Fibroblast of peridontal ligament (primary cell): ENCODE measurements at regions not wholly inside any gene's neighbourhood (a gene's known extent, or its start where the extent isn't known, plus 50 kb on each side); places are given as distances from the start of the nearest gene placed in this dataset.

Experiments used
- DNase-seq: peaks from one replicate; pipeline ENCODE4 v3.0.0-alpha.2; 2010; ENCODE audit errors: extremely low read depth

DNA sequence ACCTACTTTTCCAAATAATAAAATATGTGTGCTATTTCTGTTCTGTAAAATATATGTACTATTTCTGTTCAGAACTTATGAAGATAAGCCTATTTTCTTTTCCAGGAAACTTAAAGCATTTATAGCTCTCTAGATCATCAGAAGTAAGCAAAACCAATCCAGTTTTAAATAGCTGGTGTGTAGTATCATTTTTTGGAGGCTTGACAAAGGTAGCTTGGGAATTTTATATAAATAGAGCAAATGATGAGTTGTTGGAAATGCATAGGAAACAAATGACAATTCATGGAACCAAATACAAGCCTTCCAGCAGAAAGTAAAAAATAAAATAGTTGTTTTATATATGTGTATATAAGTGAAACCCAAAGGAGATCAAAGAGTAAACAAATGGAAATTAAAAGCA is 1038.1 kb upstream of the ARRDC3 start:
- no peak for DNase-seq

DNA sequence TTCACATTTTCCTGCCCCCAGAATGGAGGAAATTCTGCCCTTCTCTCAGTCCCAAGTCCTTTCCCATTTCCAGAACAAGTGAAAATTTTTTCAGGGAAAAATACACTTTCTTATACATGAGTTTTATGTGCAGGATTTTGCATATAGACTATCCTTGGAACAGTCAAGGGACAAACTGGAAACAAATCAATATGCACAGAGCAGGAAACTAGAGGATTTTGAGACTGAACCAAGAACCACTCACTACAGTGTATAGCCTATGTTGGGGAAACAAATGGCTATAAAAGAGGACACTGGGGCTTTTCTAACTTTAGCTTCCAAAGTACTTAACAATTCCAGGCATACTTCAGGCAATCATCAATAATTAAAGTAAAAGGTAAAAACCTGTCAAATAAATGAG is 1036.1 kb upstream of the ARRDC3 start:
- no peak for DNase-seq

DNA sequence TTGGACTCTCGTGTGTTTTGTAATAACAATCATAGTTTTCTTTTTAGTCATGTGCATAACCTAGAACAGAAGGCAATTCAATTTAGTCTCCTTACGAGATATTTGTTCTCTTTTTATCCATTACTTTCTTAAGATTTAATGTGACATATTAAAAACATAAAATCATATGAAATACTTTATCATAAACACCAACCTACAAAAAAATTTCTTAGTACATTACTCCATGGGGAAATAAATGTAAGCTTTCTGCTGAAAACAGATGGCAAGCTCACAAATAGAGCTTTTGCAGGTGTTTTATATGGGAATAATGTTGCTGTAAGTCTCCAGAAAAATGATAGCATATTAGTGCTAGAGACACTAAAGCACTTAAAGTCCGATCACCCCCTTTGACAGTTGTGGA is 1035.2 kb upstream of the ARRDC3 start:
- DNase-seq: peak; percentile 11

DNA sequence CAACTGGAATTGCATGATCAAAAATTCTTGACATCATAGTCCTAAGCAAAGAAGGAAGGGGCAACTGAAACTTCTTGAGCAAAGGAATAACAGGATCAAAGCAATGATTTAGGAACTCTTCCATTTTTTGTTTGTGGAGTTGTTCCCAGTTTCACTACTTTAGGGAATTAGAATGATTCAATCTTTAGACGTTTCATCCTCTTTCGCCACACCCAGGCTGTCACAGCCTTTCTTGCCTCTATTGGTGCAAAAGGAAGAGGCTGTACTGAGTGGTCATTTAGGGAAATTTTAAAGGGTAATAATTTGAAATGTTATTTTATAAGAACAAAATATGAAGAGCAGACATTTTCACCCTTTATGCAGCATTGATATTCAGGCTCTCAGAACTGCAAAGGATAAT is 1026.0 kb upstream of the ARRDC3 start:
- peak; percentile 19 for DNase-seq

DNA sequence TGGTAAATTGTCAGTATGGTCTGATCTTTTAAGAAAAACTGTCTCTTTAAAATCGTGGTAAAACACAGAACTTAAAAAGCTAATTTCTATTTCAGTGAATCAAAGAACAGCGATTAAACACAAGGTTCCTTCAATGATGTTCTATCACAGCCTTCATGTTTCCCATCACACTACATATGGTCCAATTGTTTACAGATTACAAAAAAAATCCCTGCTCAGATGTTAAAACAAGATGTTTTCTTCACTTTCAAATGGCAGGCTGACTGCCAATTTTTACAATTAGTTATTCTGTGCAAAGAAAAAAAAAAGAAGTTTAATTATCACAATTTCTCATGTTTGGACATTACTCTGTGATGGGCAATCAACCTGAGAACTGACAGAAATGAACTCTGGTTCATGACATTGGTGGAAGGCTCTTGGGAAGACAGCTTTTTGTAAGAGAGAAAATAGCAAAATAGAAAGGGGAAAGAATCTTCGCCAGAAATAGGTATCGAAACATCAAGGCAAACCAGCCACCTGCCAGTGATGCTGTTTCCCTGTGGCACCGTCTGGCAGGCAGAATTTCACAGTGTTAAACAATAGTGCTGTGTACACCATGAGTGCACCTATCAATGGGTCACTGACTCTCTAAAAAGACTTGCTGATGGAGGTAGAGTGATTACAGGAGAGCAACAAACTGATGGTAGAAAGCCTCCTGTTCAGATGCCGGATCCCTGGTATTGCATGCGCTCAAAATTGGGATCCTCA is 1020.0 kb upstream of the ARRDC3 start:
- DNase-seq: no peak

DNA sequence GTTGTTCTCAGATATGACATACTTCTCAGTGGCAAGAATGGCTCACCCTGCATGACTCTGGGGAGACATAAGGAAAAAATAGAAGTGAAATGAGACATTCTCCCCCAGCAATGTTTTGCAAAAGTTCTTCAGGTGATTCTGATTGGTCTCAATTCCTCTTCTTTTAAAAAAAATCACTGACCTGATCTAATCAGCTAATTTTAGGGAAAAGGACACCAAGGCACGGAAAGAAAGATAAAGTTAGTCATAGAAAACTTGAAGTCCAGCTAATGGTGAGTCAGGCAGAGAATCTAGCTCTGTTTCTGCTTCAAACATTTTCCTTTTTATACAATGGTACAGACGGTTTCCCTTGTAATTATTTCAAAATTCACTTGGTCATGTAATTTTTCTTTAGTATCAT is 1018.9 kb upstream of the ARRDC3 start:
- DNase-seq: no peak

DNA sequence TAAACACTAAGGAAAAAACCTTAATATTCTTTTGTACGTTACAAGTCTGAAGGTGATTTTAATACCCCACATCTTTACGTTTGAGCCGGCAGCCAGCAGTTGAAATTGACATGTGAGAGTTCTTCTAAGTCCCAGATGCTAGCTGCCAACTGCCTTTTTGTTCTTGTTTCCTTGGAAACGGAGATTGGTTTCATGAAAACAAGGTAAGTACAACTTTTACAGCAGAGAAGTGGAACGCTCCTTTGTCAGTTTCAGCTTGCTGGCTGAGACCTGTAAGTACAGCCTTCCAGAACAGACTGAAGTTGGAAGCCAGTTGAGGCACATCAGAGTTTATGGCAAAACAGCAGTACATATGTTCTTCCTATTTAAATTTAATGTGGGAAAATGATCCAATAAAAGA is 1018.4 kb upstream of the ARRDC3 start:
- peak; percentile 10 for DNase-seq

DNA sequence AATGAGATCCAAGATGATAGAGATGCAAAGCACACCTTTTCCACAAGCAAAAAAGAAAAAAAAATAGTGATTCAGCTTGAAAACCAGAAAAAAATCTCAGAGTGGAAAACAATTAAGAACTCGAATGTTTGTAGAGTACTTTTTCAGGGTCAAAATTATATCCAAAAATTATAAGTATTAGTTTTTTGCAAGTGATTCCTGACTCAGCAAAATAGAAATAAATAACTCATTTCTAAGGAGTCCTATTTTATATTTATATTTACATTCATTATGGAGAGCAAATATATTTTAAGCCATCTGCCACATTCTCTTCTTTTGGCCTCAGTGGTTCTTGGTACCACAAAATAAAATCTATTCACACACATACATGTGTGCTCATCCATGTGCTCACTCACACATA is 1011.8 kb upstream of the ARRDC3 start:
- no peak for DNase-seq

DNA sequence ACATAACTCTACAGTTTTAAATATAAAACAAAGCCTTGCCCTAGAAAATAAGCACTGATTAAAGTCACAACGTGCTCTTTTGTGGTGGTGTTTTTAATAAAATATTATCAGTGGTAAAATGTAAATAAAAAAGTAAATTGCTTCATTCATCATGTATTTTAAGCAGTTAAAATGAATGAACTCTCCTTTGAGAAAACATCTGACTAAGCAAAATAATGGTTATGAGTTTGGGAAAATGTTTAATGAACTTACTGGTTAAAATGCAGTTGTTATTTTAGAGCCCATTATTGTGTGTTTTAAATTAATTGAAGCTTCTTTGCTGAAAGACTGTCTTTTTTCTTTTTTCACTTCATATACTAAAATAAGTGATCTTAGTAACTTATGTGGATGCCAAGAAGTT is 1007.5 kb upstream of the ARRDC3 start:
- DNase-seq: no peak

DNA sequence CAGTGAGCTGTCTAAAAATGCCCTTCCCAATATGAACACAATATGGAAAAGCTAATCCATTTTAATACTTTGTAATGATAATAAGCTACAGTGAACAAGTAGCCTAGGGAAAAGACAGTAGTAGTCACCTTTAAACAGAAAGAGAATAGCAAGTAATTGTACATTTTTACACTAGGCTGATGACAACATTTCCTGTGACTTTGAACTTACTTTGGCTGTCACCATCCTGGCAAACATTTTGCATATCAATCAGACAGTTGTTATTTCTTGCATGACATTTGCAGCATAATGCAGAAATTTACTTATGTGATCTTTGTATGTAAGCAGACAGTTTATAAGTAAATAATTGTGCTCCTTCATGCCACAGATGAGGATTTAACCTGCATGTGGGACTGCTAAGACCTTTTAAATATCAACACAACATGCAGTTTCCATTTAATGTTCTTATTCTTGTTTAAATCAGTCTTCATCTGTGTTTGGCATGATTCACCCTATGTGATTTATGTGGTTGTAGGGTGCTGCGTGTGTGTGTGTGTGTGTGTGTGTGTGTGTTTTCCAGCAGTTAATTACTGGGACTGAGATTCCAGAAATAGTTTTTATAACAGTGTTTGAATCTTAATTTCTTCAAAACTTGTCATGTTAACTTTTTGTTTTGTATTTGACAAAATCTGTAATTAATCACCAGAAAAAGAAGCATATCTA is 997.1 kb upstream of the ARRDC3 start:
- no peak for DNase-seq

DNA sequence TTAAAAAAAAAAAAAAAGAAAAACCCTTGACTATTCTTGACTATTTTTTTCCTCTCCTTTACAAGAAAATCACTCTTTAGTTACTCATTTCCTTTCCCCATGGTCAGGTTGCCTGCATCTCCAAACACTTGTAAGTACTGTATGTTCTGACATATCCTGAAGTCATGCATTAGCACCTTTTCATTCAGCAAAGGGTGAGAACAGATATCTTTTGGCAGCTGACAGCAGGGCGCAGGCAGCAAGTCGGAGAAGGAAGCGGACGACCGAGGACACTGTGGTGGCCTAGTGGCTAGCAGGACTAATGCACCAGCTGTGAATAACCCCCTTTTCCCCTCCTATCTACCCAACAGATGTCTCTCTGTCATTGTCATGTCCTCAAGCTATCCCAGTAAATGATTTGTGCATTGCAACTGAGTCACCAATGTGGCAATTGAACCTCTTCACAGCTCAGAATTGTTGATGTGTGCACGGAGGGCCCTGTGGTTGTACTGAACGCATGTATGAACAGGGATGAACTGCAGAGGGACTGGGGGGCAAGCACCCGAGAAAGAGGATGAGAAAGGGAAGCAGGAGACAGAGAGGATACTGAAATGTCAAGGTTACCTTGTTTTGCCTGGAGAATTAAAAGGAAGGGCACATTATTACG is 996.0 kb upstream of the ARRDC3 start:
- DNase-seq: no peak

DNA sequence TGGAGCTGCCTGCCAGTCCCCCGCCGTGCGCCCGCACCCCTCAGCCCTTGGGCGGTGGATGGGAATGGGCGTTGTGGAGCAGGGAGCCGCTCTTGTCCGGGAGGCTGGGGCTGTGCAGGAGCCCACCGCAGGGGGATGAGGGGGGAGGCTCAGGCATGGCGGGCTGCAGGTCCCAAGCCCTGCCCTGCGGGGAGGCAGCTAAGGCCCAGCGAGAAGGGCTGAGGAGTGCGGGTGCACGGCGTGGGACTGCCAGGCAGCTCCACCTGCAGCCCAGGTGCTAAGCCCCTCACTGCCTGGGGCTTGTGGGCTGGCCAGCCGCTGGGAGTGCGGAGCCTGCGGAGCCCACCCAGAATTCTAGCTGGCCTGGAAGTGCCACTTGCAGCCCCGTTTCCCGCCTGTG is 991.7 kb upstream of the ARRDC3 start:
- no peak for DNase-seq

DNA sequence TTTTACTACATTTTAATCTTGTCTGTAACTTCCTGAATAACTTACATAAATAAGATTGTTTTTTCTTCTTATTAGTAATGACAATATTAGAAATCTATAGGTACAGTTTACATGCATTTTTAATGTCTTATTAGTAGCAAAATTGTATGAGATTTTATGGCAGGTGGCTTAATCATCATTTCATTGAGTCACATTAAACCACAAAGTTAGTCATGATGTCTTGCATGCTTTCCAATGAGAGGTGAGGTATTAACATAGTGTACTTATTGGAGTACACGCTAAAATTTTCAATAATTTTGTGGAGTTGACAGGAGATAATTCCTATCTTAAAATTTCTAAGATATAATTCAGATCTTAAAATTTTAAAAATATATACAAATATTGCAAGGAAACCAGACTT is 989.6 kb upstream of the ARRDC3 start:
- no peak for DNase-seq

DNA sequence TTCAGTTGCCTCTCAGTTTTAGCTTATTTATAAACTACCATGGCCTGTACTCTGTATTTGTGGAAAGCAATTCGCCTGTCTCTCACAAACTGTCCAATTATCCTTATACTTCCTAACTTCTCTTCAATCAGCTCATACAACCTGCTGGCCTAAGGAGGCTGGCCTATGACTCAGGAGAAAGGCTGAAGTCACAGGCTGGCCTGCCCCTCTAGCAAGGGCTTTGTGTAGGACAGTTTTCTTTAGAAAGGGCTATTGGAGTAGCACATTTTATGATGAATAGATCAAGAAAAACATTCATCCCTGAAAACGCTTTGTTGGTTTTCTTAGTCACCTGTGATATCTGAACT is 988.7 kb upstream of the ARRDC3 start:
- DNase-seq: no peak

DNA sequence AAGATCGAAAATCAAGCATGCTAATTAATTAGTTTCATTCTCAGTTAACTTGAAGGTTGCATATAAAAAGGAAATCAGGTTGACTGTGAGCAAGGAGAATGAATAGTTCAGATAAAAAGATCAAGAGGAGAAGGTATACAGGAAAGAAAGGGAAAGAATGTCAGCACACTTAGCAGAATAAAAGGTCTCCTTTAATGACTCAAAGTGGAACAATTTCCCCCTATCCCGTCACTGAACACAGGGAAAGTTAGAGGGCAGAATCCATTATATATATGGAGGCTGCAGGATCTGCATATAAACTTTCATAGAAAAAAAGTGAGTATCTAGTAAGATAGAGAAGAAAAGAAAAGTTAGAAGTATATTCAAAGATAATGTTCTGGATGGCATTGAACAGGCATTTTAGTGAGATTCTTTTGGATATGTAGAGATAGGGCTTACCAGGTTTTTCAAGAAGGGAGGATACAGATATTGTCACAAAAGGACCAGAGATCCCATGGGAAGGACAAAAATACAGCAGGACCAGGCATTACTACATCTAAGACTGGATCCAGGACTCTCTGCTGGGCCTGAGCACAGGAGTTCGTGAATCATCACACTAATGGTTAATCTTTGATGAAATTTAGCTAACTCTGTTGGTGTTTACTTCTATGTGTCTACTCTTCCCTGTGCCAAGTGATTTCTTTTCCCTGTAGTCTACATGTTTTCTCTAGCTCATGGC is 988.2 kb upstream of the ARRDC3 start:
- no peak for DNase-seq

DNA sequence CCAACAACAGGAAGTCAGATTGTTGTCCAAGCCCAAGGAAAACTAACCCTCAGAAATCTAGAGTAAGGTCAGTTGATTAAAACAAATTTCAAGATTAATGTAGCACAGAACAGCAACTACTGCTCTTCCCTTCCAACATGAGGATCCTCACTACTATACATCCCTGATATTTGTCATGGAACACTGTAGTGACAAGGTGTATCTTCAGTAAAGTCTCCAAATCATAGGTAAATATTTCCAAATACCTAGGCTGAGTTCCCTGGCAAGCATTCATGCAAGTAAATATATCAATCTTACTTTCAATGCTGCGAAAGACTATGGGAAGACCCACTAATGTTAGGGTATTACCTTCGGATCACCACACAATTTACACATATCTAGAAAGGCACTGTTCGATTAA is 986.9 kb upstream of the ARRDC3 start:
- DNase-seq: no peak

DNA sequence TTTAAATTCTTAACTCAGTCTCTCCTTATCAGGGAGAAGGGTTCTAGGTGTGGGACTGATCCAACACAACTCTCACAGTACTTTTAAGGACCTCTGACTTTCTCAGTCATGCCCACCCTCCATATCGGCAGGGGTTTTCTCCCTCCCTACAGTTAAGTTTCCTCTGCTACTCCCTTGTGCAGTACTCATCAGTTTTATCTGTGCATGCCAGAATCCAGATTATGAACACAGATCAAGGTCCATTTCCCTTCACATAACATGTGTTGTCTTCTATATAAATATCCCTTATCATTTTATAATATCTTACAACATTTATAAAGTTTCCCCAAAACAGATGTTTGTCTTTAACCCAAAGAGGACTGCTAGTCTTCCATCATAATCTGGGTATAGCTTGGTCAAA is 986.5 kb upstream of the ARRDC3 start:
- no peak for DNase-seq

DNA sequence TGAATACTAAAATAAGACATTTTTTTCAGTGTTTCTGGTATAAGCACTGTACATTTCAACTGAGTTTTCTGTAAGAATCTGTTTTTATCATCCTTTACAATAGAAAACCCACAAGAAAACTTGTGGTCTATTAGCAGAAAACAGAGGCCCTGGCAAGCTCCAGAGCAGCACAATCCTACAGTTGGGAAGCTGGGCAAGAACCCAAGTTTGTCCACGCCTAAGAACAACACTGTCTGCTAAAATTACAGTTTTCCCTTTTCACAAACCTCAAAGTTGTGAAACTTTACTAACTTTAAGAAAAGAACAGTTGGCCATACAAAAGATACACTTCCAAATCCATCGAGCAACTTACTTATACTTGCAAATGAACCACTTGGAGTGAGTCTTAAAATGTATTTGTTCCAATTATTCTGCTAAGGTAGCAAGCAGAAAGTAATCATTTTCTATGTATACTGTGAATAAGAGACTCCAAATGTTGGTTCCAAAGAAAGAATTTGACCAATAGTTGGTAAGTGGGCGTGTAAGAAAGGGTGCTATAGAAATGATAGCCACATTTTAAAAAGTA is 982.0 kb upstream of the ARRDC3 start:
- DNase-seq: peak; percentile 74

DNA sequence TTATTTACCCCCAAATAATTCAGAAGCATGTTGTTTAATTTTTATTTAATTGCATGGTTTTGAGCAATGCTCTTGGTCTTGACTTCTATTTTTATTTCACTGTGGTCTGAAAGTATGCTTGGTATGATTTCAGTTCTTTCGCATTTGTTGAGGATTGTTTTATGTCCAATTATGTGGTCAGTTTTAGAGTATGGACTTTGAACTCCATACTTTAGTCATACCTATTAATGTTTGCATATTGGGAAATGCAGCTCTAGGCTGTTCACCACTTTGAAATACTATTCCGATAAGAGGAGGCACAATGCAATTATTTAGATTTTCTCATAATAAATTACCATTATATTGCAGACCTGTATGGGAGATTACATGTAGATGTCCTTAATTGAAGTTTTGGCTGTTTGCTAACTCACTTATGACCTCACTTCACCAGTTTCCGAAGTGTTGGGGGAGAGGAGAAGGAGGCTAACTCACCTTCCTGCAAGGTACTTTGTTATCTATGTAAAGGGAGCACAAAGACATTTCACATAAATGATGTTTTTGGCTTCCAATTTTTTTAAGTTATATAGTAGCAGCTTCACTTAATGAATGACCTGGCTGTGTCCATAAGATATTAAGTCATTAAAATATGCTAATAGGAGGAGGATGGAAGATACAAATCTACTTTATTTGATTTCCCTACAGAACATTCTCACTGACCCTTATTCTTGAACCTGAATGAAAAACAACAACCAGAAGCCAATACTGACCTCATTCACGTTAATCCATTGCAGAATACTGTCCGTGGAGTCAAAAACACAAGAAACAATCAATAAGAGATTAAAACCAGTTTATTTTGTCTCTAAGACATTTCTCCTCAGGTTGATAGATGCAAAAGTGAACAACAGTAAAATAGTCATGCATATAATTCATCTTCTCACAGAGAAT is 970.3 kb upstream of the ARRDC3 start:
- DNase-seq: no peak

DNA sequence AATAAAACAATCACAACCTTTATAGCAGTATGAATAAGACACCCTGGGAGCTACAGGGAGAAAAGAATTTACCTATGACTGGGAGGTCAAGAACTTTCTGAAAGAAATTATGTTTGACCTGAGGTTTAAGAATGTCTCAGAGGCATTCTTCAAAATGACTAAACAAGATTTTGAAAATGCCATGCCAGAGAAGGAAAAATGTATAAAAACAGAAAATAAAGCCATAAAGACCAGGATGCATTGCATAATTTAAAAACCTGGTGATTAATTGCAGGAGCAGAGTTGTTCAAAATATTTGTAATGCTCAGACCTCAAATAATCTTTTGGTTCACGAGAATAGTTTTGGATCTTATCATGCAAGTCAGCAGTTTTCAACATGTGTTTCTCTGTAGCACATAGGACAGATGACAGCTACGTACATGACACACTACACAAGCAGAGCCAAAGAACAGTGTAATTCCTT is 954.7 kb upstream of the ARRDC3 start:
- no peak for DNase-seq

DNA sequence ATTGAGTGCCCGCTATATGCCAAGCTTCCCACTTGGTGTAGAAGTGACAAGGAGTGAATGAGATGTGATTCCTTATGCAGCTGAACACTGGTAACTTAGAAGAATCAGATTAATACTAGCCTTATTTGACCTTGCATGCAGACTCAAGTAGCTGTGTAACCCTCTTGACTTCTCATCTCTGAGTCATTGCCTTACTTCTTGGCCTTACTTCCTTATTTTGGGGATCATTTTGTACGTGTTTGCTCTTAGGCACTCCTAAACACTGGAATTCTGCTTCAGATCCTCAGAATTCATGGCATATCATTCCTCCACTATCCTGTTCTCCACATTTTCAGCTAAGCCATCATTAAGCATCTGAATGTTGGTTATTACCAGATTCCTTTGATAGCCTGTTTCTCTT is 948.9 kb upstream of the ARRDC3 start:
- no peak for DNase-seq
